Type B pancreatic cell (in vitro differentiated cells): ENCODE measurements at regions not wholly inside any gene's neighbourhood (a gene's known extent, or its start where the extent isn't known, plus 50 kb on each side); places are given as distances from the start of the nearest gene placed in this dataset.

Experiments
- DNase-seq: peaks from one replicate; pipeline ENCODE4 v3.0.0; 2021; ENCODE audit warnings: mixed read lengths; ENCODE audit not compliant: unreplicated experiment; ENCODE audit errors: extremely low spot score
- H3K27ac Mint-ChIP-seq: 2 replicates; pipeline ENCODE4 v1.8.0; 2021; ENCODE audit warnings: mild to moderate bottlenecking, mixed read lengths
- H3K27me3 Mint-ChIP-seq: 2 replicates; pipeline ENCODE4 v1.8.0; 2021; ENCODE audit warnings: mixed read lengths
- H3K36me3 Mint-ChIP-seq: 2 replicates; pipeline ENCODE4 v1.8.0; 2021; ENCODE audit warnings: mixed read lengths
- H3K4me1 Mint-ChIP-seq: one replicate; pipeline ENCODE4 v1.8.0; 2021; ENCODE audit warnings: mixed read lengths; ENCODE audit not compliant: unreplicated experiment
- H3K4me3 Mint-ChIP-seq: 2 replicates; pipeline ENCODE4 v1.8.0; 2021; ENCODE audit warnings: mild to moderate bottlenecking, mixed read lengths
- H3K9me3 Mint-ChIP-seq: 2 replicates; pipeline ENCODE4 v1.8.0; 2021; ENCODE audit warnings: mixed read lengths
- CTCF ChIP-seq: fragments of 200-600 bp; sonication (generic); conservative IDR thresholded peaks from 2 replicates; pipeline ENCODE4 v1.5.0; 2021; ENCODE audit warnings: antibody characterized with exemption, mild to moderate bottlenecking

GRCh38 chr21:27379354-27379753 is 412.5 kb upstream of the ADAMTS5 start:
- DNase-seq: no peak
- no peaks in the 10 kb centered on the region for H3K36me3 Mint-ChIP-seq
- H3K27me3 Mint-ChIP-seq: no peaks in the 10 kb centered on the region
- TF ChIP-seq CTCF: no peak
- no peaks in the 10 kb centered on the region for H3K9me3 Mint-ChIP-seq
- no peak overlapping the region for H3K27ac Mint-ChIP-seq
- H3K4me1 Mint-ChIP-seq: no peaks in the 10 kb centered on the region
- no peak overlapping the region for H3K4me3 Mint-ChIP-seq

- Mint-ChIP-seq H3K4me3 (no peak overlapping the region), H3K4me1 (no peaks in the 10 kb centered on the region), H3K36me3 (no peaks in the 10 kb centered on the region), H3K27ac (no peak overlapping the region), H3K9me3 (no peaks in the 10 kb centered on the region), H3K27me3 (no peaks in the 10 kb centered on the region)
- DNase-seq: no peak
- no peak for TF ChIP-seq CTCF
Observed at GRCh38 chr21:27372381-27372780, 405.5 kb upstream of the ADAMTS5 start.

DNA sequence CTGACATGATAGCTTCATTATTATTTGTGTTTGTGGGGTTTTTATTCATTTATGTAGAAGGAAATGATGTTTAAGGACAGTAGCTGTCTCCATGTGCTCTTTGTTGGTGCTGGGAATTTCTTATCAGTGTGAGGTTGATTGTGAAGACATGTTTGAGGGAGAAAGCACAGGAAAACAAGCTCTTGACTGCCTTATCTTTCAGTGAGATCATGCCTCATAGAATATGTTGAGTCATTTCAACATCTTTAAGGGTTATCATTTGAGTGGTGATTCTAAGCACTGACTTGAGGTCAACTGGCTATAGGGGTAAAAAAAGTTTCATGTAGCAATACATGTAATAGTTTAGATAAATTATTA is 405.1 kb upstream of the ADAMTS5 start:
- Mint-ChIP-seq H3K27ac (no peak overlapping the region), H3K36me3 (no peaks in the 10 kb centered on the region), H3K27me3 (no peaks in the 10 kb centered on the region), H3K4me3 (no peak overlapping the region), H3K4me1 (no peaks in the 10 kb centered on the region), H3K9me3 (no peaks in the 10 kb centered on the region)
- TF ChIP-seq CTCF: no peak
- no peak for DNase-seq

DNA sequence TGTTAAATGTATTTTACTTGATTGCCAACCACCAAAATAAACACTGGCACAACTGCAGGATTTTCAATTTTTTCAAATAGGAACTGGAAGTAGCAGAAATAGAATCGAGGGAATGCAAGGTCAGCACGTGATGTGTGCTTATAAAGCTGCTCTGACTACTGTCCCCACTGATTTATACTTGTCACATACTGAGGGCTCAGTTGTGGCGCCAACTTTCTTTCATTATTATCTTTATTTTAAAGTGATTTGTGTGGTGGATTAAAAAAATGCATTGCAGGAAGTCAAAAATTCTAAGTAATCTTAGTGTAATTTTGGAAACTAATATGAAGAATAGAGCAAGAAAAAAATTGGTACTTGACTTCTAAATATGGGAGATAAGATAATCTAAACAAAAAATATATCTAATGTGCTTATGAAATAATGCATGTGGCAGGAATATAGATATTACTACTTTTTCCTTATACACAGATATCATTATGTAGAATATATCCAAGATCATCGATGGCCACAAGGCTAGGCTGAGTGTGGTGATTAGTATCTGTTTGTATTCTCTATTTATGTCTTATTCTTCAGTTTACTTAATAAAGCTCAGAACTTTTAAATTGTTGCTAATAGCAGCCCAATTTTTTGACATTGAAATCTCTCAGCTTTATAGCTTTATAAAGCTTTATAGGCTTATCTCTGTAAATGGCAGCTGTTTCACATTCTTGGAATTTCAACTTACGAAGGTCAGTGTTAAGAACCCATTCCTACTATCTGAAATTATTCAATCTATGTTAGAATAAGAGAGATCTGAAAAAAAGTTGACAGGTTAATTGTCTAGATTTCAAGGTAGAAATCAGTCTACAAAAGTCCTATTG is 404.5 kb upstream of the ADAMTS5 start:
- H3K9me3 Mint-ChIP-seq: no peaks in the 10 kb centered on the region
- no peaks in the 10 kb centered on the region for H3K36me3 Mint-ChIP-seq
- no peaks in the 10 kb centered on the region for H3K27me3 Mint-ChIP-seq
- TF ChIP-seq CTCF: no peak
- DNase-seq: no peak
- no peaks in the 10 kb centered on the region for H3K4me1 Mint-ChIP-seq
- H3K27ac Mint-ChIP-seq: no peak overlapping the region
- H3K4me3 Mint-ChIP-seq: no peak overlapping the region

DNA sequence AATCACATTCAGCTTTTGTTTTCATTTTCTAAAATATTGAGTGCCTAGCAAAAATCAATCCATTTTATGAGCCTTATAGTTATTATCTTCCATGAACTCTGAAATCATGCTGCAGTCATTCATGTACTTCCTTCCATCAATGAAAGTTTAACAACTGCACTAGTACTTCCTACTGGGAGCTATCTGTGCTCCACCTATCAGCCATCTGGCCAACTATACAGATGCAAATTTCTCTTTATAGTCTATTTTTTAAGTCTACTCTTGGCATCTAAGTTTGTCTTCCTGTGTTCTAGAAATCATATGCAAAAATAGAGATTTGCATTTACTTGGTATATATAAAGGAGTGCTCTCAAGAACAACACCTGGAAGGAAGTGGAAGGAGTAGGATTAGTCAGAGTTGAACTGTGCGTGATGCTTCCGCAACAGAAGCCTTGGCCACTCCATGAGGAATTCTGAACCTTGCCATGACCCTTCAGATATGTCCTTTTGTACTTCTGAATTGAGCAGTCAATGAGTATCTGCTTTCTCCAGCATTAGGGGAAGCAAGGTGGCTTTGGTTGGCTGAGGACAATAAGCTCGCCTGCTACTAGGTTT is 403.2 kb upstream of the ADAMTS5 start:
- Mint-ChIP-seq H3K36me3 (no peaks in the 10 kb centered on the region), H3K4me3 (no peak overlapping the region), H3K27me3 (no peaks in the 10 kb centered on the region), H3K4me1 (no peaks in the 10 kb centered on the region), H3K27ac (no peak overlapping the region), H3K9me3 (no peaks in the 10 kb centered on the region)
- TF ChIP-seq CTCF: no peak
- DNase-seq: no peak
